GM19452 (cell line): ENCODE measurements at regions not wholly inside any gene's neighbourhood (a gene's known extent, or its start where the extent isn't known, plus 50 kb on each side); places are given as distances from the start of the nearest gene placed in this dataset.

Source experiments
- ATAC-seq: cut with Tn5 transposase; IDR thresholded peaks from one replicate; pipeline ENCODE4 v1.9.1; 2021; ENCODE audit not compliant: unreplicated experiment

DNA sequence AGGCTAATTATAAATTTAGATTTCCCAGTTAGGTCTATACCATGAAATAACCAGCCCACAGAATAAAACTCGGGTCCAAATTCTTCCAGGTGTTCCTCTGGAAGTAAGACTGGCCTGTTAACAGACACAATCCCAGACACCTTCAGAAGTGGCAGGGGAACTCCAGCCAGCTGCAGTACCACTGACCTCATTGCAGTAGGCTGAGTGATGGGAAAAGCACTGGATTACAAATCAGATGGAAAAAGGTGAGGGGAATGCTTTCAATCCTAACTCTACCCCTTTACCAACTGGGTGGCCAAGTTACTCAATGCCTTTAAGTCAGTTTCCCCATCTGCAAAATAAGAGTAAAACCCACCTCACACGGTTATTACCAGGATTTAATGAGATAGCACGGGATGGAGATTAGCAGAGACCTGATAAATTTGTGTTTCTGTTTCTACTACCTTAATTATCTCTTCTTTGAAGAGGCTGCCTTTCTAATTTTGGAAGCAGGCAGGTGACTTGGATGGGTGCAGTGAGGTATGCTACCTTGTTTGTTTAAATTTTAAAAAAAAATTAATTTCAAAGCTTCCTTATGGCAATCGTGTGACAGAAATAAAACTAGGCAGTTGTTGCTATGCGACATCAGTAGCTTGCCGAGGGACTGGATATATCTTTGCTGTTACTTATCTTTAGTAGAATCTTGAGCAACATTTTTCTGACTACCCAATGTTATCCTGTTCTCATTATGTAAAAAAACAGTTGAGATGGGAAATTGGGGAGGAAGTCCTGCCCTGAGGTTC is 167.3 kb upstream of the GRIN2B start:
- ATAC-seq = no peak

DNA sequence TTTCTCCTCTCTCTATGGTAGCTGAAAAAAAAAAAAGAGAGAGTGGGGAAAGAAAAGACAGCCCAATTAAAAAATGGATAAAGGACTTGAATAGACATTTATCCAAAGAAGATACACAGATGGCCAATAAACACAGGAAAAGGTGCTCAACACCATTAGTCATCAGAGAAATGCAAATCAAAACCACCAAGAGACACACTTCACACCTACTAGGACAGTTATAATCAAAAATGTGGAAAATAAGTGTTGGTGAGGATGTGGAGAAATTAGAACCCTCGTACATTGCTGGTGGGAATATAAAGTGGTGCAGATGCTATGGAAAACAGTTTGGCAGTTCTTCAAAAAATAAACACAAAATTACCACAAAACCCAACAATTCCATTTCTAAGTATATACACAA is 172.4 kb upstream of the GRIN2B start:
- peak; percentile 43 for ATAC-seq

DNA sequence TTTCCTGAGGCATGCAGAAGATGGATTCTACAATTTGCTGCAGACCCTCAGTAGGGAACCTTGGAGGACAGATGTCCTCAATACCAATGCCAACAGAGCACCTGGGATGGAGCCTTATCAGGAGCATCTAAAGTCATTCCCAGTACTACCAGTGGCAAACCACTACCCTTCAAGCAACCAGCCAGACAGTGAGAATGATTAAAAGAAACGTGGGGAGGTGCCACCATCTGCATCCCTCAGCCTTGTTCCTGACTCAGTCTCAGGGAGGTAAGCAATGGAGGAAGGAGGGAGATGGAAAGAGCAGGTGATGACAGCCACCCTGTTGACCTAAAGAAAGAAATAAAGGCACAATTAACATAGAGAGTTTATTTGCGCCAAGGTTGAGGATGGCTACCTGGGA is 175.2 kb upstream of the GRIN2B start:
- no peak for ATAC-seq

GRCh38 chr12:14157088-14157747 is 175.8 kb upstream of the GRIN2B start:
- ATAC-seq = peak; percentile 95

GRCh38 chr12:14164266-14164665 is 182.9 kb upstream of the GRIN2B start:
- no peak for ATAC-seq

DNA sequence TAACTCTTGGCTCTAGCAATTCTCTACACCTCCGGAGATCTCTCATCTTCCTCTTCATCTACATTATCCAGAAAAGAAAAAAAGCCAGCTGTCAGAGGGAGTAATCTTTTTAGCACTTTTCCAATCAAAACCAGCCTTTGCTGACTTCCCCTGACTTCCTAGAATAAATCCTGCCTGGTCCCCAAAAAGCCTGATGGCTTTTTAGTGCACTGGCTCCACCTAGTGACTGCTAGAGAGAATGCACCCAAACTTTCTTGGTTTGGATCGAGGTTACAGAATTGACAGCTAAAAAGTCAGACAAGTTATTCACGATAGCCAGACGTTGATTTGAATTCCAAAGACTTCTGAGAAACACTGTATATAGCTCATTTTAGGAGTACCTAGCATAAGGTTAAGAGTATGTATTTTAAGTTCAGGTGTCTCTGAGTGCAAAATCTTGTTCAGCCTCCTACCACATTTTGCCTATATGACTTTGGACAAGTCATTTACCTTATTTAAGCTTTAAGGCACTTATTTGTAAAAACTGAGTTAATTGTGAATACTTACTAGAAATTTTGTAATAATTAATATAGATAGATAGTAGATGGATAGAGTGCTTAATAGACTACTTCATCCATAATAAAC is 185.7 kb upstream of the GRIN2B start:
- ATAC-seq = no peak

DNA sequence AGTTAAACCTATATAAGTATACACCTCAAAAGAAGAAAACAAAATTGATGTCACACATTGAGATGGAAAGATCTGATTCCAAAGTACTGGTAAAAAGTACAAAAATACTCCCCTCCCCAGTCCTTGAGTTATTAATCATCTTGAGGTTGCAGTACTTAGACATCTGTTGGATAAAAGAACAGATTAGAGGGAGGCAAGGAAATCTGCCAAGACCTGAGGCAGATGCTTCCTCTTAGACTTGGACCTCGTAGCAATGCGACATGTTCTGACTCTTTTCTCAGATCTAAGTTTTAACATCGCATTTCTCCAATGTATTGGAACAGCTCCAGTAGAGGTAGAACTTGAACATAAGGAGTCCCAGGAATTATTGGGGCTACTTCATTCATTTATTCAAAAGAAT is 187.9 kb upstream of the GRIN2B start:
- no peak for ATAC-seq

DNA sequence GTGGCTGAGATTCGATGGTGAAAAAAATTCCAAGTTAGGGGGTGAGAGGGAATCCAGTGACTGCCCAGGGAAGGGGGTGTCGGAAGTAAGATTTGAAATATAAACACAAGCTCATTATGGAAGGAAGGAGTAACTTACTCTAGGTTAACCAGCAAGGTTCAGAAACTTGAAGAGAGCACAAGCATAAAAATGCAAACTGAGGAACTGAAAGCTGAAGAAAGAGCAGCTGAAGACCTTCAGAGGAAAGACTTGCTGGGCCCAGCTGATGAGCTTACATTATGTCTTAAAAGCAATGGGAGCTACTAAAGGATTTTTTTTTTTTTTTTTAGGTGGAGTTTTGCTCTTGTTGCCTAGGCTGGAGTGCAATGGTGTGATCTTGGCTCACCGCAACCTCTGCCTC is 189.7 kb upstream of the GRIN2B start:
- ATAC-seq = no peak

DNA sequence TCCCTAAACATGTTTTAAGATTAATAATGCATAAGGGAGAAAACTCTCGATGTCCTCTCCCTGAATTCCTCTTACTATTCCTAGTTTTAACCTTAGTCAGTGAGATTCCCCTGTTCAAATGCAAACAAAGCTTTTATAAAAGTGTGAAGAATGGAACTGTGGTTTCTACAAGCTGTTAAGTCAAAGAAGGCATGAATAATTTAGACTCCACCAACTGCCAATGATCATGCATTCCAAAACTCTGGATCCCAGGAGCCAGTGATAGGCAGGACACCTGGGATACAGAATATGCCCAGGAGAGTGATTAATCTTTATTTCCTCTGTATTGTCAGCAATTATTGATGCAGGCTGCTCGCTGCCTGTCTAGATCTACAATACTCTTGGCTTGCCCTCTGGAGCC is 190.3 kb upstream of the ATF7IP start:
- no peak for ATAC-seq

DNA sequence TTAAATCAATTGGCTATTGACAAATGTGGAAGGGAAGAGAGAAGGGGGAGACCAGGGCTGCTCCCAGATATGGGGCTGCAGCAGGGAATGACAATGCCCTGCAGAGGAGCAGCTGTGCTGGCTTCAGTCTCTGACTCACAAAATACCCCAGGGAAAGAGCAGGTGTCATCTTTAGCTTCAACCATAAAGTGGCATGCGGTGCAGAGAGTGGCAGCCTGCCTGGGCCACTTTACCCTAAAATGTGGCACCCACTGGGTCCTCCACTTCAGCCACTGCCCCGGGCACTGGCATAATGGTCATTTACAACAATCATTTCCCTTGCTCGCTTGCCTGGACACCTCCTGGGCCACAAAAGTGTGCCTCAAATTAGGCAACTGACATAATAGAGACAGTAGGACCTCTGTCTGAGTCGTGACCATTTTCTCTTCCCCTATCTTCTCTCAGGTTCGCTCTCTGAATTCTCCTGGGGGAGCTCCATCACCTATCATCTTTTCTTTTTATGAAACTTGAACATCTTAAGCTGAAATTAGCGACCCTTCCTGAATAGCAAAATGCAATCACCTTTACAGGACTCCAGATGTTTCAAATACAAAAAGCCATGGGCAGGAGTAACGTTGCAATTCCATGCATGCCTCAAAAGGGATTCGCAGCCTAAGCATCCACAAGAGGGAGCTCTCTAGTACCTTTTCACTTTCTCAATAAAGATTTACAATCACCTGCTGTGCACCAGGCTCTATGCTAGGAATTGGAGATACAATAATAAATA is 179.9 kb upstream of the ATF7IP start:
- ATAC-seq = peak; percentile 70

DNA sequence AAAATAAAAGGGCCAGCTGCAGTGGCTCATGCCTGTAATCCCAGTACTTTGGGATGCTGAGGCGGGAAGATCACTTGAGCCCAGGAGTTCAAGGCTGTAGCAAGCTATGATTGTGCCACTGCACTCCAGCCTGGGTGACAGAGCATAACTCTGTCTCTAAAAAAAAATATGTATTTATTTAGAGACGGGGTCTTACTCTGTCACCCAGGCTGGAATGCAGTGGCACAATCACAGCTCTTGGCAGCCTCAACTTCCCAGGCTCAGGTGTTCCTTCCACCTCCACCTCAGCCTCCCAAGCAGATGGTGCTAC is 179.3 kb upstream of the ATF7IP start:
- ATAC-seq = no peak

DNA sequence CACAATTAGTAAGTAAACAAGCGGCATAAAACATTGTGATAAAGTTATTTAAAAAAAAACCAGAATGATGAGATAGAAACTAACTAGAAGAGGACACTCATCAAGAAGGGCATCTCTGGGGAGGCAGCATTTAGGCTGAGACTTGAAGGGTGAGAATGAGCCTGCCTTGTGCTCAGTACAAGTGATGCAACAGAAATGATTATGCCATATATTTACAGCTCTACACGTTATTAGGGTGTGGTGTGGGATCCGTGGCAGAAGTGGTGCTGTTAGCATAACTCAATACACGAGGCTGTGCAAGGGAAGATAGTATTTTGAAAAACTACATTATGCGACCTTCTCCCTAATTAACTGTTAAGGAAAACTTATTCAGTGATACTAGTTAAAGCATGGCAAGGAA is 178.5 kb upstream of the ATF7IP start:
- ATAC-seq = no peak

DNA sequence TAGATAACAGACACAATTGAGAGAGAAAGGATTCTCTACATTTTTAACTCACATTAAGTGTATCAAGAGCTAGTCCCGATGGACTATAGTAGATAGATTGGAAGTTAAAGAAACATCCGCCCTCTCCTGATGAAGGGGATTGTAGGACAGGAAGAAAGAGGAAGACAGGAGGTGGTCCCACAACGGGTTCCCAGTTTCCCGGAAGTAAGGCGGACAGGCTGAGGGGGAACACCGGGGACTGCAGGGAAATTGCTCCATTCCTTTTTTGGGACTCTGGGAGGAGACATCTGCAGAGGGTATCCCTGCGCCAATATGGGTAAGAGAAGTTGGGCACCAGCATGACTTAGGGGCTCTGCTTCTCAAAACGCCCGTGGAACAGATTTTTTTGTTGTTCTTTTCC is 177.5 kb upstream of the ATF7IP start:
- no peak for ATAC-seq

GRCh38 chr12:14188744-14189143 is 176.7 kb upstream of the ATF7IP start:
- ATAC-seq = no peak

GRCh38 chr12:14190694-14191093 is 174.8 kb upstream of the ATF7IP start:
- no peak for ATAC-seq

- ATAC-seq = no peak
These were observed 173.9 kb upstream of the ATF7IP start for GRCh38 chr12:14191612-14192011.

DNA sequence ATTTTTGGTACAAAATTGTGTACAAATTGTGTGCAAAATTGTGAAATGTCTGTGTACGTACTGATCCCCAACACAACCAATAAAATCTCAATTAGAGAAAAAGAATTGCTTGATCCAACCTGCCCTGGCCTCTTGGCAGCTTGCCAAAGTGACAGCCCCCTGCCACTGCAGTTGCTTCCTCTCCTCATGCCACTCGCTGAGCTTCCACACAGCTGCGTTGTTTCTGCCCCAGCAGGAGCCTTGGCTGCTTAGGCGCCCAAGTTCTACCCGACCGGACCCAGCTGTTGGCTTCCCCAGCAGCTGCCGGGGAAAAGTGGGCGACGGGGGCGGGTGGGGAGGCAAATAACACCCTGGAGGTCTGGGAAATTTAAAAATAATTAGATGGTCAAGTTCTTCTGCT is 171.8 kb upstream of the ATF7IP start:
- no peak for ATAC-seq

DNA sequence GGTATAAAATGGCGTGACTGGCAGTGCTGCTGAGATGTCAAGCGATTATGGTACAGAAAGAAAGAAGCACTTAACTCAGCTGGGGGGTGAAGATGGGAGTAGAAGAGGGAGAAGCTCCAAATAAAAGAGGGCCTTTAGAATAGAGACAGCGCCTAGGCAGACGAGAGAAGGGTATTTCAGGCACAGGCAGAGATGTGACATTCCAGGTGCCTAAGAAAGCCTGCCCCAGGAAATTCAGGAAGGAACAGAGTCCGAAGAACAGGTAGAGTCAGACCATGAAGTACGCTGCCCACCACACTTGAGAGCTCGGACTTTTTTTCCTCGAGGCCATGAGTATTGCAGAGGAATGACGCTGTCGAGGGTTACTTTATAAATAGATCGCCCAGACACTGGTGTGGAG is 170.9 kb upstream of the ATF7IP start:
- ATAC-seq = no peak

- no peak for ATAC-seq
These were observed 165.9 kb upstream of the ATF7IP start for GRCh38 chr12:14199455-14200198.

- no peak for ATAC-seq
These were observed 164.9 kb upstream of the ATF7IP start for GRCh38 chr12:14200598-14200997.

DNA sequence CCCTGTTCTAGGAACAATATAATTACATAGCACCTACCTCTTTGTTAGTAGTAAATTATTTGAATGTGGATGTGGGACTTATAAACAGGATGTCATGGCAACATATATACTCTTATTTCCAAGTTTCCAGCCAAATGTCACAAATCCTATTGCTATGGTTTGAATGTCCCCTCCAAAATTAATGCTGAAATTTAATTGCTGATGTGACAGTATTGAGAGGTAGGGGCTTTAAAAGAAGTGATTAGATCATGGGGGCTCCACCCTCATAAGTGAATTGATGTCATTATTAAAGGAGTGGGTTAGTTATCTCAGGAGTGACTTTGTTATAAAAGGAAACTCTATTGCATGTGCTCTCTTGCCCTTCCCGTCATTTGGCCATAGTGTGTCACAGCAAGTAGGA is 164.2 kb upstream of the ATF7IP start:
- ATAC-seq = no peak
